Lower lobe of right lung (tissue), 2 donors: ENCODE measurements at regions not wholly inside any gene's neighbourhood (a gene's known extent, or its start where the extent isn't known, plus 50 kb on each side); places are given as distances from the start of the nearest gene placed in this dataset.

Experiments
- ATAC-seq, 2 donors: fragments of 200-7000 bp; cut with Tn5 transposase; one replicate each; pipeline ENCODE4 v1.9.1; 2020 to 2022; ENCODE audit warnings: mild to moderate bottlenecking in 2 of 2, moderate library complexity in 2 of 2
- DNase-seq: peaks from one replicate; pipeline ENCODE4 v3.0.0-alpha.2; 2020
- H3K27ac ChIP-seq: fragments of 200-600 bp; one replicate; pipeline ENCODE4 v1.8.0; 2022
- H3K27me3 ChIP-seq: fragments of 200-600 bp; one replicate; pipeline ENCODE4 v1.8.0; 2022; ENCODE audit warnings: low read depth
- H3K36me3 ChIP-seq: fragments of 200-600 bp; one replicate; pipeline ENCODE4 v1.8.0; 2022; ENCODE audit warnings: mild to moderate bottlenecking
- H3K4me1 ChIP-seq: fragments of 200-600 bp; one replicate; pipeline ENCODE4 v1.8.0; 2022
- H3K4me3 ChIP-seq: fragments of 200-600 bp; one replicate; pipeline ENCODE4 v1.8.0; 2022; ENCODE audit warnings: mild to moderate bottlenecking
- H3K9me3 ChIP-seq: fragments of 200-600 bp; one replicate; pipeline ENCODE4 v1.8.0; 2022
- intact Hi-C: fragments of 100-400 bp; cut with DNase I; formaldehyde crosslinking; loops from one replicate; pipeline ENCODE4 v1.11.0; 2022
- TF ChIP-seq, protein P1 (sequence below): fragments of 200-600 bp; IDR thresholded peaks from one replicate; pipeline ENCODE4 v1.8.0; 2022; ENCODE audit warnings: antibody characterized with exemption, mild to moderate bottlenecking
- donor health status: DM: no; HTN: yes; CAD: no; lungs with severe emphysema.

DNA sequence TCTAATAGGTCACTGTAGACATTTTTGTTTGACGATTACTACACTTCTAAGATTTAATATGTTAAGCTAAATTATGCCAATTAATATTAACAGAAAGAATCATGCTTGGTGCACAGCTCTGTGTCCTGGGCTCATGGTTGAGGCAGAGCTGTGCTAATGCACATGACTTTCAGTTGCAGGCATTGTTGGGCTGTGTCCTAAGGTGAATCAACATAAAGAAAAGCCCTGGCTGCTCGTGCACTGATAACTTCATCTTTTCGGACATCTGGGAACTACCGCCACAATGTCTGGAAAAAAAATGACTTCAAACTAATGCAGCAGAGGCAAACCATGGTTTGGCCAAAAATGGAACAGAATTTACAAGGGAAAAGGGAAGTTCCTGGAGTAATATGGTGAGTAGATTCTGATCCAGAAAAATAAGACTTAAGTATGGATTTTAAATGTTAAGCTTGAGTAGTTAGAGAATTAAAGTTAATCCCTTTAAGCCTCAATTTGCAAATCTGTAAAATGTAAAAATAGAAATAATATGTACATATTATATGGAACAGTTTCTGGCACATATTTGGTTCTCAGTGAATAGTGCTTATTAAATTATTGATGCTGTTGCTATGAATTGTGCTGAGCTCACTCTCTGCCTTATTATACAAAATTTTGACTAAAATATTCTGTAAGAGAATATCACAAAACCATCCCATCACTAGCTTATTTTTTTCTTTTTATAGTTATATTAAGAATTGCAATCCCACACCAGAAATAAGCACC is 186.1 kb downstream of the BRINP2 start:
- no peak for DNase-seq
- H3K36me3 ChIP-seq, result no peaks in the 10 kb centered on the region
- no peak overlapping the region for H3K27ac ChIP-seq
- intact Hi-C loops, result no loop called here
- no peak overlapping the region for H3K4me3 ChIP-seq
- TF ChIP-seq, protein P1, sequence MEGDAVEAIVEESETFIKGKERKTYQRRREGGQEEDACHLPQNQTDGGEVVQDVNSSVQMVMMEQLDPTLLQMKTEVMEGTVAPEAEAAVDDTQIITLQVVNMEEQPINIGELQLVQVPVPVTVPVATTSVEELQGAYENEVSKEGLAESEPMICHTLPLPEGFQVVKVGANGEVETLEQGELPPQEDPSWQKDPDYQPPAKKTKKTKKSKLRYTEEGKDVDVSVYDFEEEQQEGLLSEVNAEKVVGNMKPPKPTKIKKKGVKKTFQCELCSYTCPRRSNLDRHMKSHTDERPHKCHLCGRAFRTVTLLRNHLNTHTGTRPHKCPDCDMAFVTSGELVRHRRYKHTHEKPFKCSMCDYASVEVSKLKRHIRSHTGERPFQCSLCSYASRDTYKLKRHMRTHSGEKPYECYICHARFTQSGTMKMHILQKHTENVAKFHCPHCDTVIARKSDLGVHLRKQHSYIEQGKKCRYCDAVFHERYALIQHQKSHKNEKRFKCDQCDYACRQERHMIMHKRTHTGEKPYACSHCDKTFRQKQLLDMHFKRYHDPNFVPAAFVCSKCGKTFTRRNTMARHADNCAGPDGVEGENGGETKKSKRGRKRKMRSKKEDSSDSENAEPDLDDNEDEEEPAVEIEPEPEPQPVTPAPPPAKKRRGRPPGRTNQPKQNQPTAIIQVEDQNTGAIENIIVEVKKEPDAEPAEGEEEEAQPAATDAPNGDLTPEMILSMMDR, result no peak
- no peaks in the 10 kb centered on the region for H3K4me1 ChIP-seq
- no peaks in the 10 kb centered on the region for H3K9me3 ChIP-seq
- no peak for ATAC-seq
- no peaks in the 10 kb centered on the region for H3K27me3 ChIP-seq

DNA sequence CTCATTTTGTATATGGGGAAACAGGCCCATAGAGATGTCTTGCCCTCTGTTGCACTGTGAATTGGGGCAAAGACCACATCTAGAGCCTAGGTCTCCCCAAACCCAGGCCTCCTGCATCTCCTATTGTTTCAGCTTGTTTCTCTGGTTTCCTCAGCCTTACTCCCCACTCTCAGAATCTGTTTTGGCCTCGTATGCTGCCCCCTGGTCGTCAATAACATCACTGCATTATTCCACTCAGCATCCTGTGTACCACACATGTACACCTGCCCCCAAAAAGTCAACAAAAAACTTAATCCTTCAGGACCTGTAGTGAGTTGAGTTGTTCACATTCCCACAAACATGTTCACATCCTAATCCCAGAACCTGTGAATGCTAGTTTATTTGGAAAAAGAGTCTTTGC is 184.8 kb downstream of the BRINP2 start:
- Histone ChIP-seq H3K4me3 (no peak overlapping the region), H3K27ac (no peak overlapping the region), H3K9me3 (no peaks in the 10 kb centered on the region), H3K36me3 (no peaks in the 10 kb centered on the region), H3K4me1 (peaks cover 5% of the 10 kb centered on the region), H3K27me3 (no peaks in the 10 kb centered on the region)
- ATAC-seq (no peak), DNase-seq (no peak)
- intact Hi-C loops, result no loop called here
- TF ChIP-seq, protein P1, result peak; percentile 25

DNA sequence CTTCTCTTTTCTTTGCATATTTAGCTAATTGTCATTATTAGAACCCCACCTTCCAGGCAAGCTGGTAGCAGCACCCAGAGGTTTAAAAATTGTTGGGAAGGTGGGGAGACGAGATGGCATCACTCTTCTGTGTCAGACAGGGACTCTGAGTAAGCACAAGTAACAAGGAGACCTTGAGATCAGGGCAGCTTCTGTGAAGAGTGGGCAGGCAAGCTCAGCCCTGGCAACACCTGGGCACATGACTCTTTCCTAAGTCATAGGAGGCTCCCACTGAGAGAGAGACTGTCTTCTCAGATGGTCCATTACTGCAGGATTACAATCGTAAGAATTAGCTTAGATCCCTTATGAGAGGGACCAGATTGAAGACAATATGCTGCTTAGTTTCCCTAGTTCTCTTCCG is 183.5 kb downstream of the BRINP2 start:
- Histone ChIP-seq H3K27me3 (no peaks in the 10 kb centered on the region), H3K9me3 (no peaks in the 10 kb centered on the region), H3K4me3 (no peak overlapping the region), H3K36me3 (no peaks in the 10 kb centered on the region), H3K4me1 (peaks cover 6% of the 10 kb centered on the region), H3K27ac (no peak overlapping the region)
- TF ChIP-seq, protein P1, result no peak
- intact Hi-C loops, result no loop called here
- no peak for ATAC-seq
- no peak for DNase-seq

DNA sequence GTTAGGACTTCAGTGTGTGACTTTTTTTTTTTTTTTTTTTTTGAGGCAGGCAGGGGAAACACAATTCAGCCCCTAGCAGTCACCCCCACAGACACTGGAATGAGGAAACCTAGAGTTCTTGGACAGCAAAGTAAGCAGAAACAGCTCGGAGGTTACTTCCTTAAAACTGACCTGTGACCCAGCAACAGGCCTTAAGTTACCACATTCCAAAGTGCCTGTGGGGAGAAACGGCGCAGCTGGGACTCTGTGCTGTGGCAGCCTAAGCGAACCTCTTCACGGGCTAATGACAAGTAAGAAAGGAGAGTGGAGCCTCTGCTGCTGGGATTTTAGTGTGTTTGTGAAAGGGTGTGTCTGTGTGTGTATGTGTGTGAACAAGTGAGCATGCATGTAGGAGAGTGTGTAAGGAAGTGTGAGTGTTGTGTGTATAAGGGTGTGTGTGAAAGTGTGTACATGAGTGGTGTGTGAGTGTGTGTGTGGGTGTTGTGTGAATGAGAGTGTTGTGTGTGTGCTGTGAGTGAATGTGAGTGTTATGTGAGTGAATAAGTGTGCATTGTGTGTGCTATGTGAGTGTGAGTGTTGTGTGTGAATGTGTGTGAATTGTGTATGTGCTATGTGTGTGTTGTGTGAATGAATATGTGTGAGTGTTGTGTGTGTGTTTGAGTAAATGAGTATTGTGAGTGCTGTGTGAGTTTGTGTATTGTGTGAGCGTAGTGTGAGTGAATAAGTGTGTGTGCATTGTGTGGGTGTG is 180.8 kb downstream of the BRINP2 start:
- Histone ChIP-seq H3K36me3 (no peaks in the 10 kb centered on the region), H3K27me3 (no peaks in the 10 kb centered on the region), H3K4me3 (no peak overlapping the region), H3K9me3 (no peaks in the 10 kb centered on the region), H3K4me1 (peaks cover 6% of the 10 kb centered on the region), H3K27ac (no peak overlapping the region)
- TF ChIP-seq, protein P1, result no peak
- ATAC-seq, result peak; percentile 85 to 88
- intact Hi-C loops, result no loop called here
- peak; percentile 71 for DNase-seq

DNA sequence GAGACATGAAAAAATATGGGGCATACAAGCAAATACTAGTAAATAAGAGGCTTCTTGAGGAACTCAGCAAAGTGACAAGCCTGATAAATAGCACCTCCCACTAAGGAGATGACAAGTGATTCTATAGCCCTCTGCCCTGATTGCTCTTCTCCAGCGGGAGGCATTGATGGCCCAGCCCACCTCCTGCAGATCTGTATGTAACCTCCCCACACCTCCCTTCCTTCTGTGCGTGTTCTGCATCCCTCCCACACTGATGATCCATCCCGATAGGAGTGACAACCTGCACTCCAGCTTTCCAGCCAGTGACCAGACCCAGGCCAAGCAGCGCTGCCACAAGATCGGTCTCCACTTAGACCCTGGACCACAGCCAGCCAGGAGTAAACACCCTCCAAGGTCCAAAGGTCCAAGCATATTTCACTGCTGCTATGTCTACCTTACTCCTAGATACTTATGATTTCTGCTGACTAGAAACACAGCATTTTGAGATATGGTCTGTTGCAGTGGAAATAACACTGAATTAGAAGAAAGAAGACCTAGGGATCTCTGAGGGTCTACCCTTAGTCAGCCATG is 176.1 kb downstream of the BRINP2 start:
- peaks cover 6% of the 10 kb centered on the region for H3K4me1 ChIP-seq
- H3K36me3 ChIP-seq, result no peaks in the 10 kb centered on the region
- H3K27me3 ChIP-seq, result no peaks in the 10 kb centered on the region
- intact Hi-C loops, result no loop called here
- DNase-seq, result no peak
- H3K27ac ChIP-seq, result no peak overlapping the region
- TF ChIP-seq, protein P1, result no peak
- H3K9me3 ChIP-seq, result no peaks in the 10 kb centered on the region
- no peak for ATAC-seq
- H3K4me3 ChIP-seq, result no peak overlapping the region
